Gastroesophageal sphincter (tissue), 3 donors: ENCODE measurements at regions not wholly inside any gene's neighbourhood (a gene's known extent, or its start where the extent isn't known, plus 50 kb on each side); places are given as distances from the start of the nearest gene placed in this dataset.

Source experiments
- POLR2AphosphoS5 ChIP-seq: sonication (generic); formaldehyde crosslinking; IDR thresholded peaks from one replicate; pipeline ENCODE4 v1.6.1; 2017; ENCODE audit warnings: antibody characterized with exemption
- TF ChIP-seq, protein P1 (sequence below), 4 experiments: fragments of 200-600 bp in 2 of 4; fragments of 450-650 bp in 2 of 4; sonication (generic) in 1 of 4; IDR thresholded peaks; one replicate each; pipeline ENCODE4 v1.5.1; 2017 to 2019; ENCODE audit warnings: antibody characterized with exemption in 4 of 4, mild to moderate bottlenecking in 2 of 4, moderate library complexity in 2 of 4

GRCh38 chr6:95877480-95877879, 138.3 kb upstream of the FUT9 start:
- no peak for TF ChIP-seq POLR2AphosphoS5
- TF ChIP-seq, protein P1, sequence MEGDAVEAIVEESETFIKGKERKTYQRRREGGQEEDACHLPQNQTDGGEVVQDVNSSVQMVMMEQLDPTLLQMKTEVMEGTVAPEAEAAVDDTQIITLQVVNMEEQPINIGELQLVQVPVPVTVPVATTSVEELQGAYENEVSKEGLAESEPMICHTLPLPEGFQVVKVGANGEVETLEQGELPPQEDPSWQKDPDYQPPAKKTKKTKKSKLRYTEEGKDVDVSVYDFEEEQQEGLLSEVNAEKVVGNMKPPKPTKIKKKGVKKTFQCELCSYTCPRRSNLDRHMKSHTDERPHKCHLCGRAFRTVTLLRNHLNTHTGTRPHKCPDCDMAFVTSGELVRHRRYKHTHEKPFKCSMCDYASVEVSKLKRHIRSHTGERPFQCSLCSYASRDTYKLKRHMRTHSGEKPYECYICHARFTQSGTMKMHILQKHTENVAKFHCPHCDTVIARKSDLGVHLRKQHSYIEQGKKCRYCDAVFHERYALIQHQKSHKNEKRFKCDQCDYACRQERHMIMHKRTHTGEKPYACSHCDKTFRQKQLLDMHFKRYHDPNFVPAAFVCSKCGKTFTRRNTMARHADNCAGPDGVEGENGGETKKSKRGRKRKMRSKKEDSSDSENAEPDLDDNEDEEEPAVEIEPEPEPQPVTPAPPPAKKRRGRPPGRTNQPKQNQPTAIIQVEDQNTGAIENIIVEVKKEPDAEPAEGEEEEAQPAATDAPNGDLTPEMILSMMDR (IDR thresholded peaks at IDR 0.05) = no peak
